ENCODE measurements at regions not wholly inside any gene's neighbourhood (a gene's known extent, or its start where the extent isn't known, plus 50 kb on each side); places are given as distances from the start of the nearest gene placed in this dataset.

GRCh38 chr5:174202996-174203395, 157.5 kb downstream of the NSG2 start:
- DNase-seq (ENCODE audit: low read depth, low spot score) (no peak), ATAC-seq (no peak)
- intact Hi-C loops (cut with micrococcal nuclease; ENCODE audit: unreplicated experiment), result no loop called here
- no peak overlapping the region for H3K27ac ChIP-seq (ENCODE audit: low read length)
- POLR2A ChIA-PET, result no interaction called here
- no peaks in the 10 kb centered on the region for H3K36me3 ChIP-seq (ENCODE audit: control insufficient read depth, insufficient read depth, low read length)
- no peak overlapping the region for H3K4me3 ChIP-seq (ENCODE audit: low read depth in 2 of 2, low read length in 2 of 2)
- H3K9me3 ChIP-seq (ENCODE audit: control insufficient read depth, insufficient read depth, low read depth, low read length), result no peaks in the 10 kb centered on the region
- CTCF ChIA-PET, result no interaction called here
- no peaks in the 10 kb centered on the region for H3K4me1 ChIP-seq (ENCODE audit: control insufficient read depth, insufficient read depth, low read length)
- H3K27me3 ChIP-seq (ENCODE audit: control insufficient read depth, insufficient read depth, low read length), result peaks cover 9% of the 10 kb centered on the region
- in situ Hi-C loops (cut with HindIII; ENCODE audit: low pct_unique_long_range_greater_than_20kb, low sequenced_read_pairs), result no loop called here
- no peak for TF ChIP-seq SIN3A (IDR thresholded peaks at IDR 0.05; ENCODE audit: borderline replicate concordance, insufficient read depth, low read depth, low read length)
- TF ChIP-seq, protein P1, sequence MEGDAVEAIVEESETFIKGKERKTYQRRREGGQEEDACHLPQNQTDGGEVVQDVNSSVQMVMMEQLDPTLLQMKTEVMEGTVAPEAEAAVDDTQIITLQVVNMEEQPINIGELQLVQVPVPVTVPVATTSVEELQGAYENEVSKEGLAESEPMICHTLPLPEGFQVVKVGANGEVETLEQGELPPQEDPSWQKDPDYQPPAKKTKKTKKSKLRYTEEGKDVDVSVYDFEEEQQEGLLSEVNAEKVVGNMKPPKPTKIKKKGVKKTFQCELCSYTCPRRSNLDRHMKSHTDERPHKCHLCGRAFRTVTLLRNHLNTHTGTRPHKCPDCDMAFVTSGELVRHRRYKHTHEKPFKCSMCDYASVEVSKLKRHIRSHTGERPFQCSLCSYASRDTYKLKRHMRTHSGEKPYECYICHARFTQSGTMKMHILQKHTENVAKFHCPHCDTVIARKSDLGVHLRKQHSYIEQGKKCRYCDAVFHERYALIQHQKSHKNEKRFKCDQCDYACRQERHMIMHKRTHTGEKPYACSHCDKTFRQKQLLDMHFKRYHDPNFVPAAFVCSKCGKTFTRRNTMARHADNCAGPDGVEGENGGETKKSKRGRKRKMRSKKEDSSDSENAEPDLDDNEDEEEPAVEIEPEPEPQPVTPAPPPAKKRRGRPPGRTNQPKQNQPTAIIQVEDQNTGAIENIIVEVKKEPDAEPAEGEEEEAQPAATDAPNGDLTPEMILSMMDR (IDR thresholded peaks at IDR 0.05), result no peak
- TF ChIP-seq, protein P2, sequence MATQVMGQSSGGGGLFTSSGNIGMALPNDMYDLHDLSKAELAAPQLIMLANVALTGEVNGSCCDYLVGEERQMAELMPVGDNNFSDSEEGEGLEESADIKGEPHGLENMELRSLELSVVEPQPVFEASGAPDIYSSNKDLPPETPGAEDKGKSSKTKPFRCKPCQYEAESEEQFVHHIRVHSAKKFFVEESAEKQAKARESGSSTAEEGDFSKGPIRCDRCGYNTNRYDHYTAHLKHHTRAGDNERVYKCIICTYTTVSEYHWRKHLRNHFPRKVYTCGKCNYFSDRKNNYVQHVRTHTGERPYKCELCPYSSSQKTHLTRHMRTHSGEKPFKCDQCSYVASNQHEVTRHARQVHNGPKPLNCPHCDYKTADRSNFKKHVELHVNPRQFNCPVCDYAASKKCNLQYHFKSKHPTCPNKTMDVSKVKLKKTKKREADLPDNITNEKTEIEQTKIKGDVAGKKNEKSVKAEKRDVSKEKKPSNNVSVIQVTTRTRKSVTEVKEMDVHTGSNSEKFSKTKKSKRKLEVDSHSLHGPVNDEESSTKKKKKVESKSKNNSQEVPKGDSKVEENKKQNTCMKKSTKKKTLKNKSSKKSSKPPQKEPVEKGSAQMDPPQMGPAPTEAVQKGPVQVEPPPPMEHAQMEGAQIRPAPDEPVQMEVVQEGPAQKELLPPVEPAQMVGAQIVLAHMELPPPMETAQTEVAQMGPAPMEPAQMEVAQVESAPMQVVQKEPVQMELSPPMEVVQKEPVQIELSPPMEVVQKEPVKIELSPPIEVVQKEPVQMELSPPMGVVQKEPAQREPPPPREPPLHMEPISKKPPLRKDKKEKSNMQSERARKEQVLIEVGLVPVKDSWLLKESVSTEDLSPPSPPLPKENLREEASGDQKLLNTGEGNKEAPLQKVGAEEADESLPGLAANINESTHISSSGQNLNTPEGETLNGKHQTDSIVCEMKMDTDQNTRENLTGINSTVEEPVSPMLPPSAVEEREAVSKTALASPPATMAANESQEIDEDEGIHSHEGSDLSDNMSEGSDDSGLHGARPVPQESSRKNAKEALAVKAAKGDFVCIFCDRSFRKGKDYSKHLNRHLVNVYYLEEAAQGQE (IDR thresholded peaks at IDR 0.05; ENCODE audit: insufficient read depth in 1 of 2, low read depth in 2 of 2, low read length in 1 of 2), result no peak
- no peak for TF ChIP-seq TCF7L2 (IDR thresholded peaks at IDR 0.05; ENCODE audit: low read depth, low read length)
- no peak for TF ChIP-seq POLR2AphosphoS5 (IDR thresholded peaks at IDR 0.05; ENCODE audit: low read depth, low read length)
- BruUV-seq (replicated peaks), result no TSS peak

- no peaks in the 10 kb centered on the region for H3K4me1 ChIP-seq (ENCODE audit: control insufficient read depth, insufficient read depth, low read length)
- ATAC-seq (no peak), DNase-seq (ENCODE audit: low read depth, low spot score) (no peak)
- in situ Hi-C loops (cut with HindIII; ENCODE audit: low pct_unique_long_range_greater_than_20kb, low sequenced_read_pairs) (no loop called here), intact Hi-C loops (cut with micrococcal nuclease; ENCODE audit: unreplicated experiment) (no loop called here)
- POLR2A ChIA-PET, result no interaction called here
- H3K4me3 ChIP-seq (ENCODE audit: low read depth in 2 of 2, low read length in 2 of 2), result no peak overlapping the region
- peaks cover 17% of the 10 kb centered on the region for H3K27me3 ChIP-seq (ENCODE audit: control insufficient read depth, insufficient read depth, low read length)
- CTCF ChIA-PET, result no interaction called here
- BruUV-seq (replicated peaks), result no TSS peak
- H3K9me3 ChIP-seq (ENCODE audit: control insufficient read depth, insufficient read depth, low read depth, low read length), result no peaks in the 10 kb centered on the region
- H3K36me3 ChIP-seq (ENCODE audit: control insufficient read depth, insufficient read depth, low read length), result no peaks in the 10 kb centered on the region
- TF ChIP-seq, protein P1 (IDR thresholded peaks at IDR 0.05), result no peak
- TF ChIP-seq, protein P2 (IDR thresholded peaks at IDR 0.05; ENCODE audit: insufficient read depth in 1 of 2, low read depth in 2 of 2, low read length in 1 of 2), result no peak
- TF ChIP-seq SIN3A (IDR thresholded peaks at IDR 0.05; ENCODE audit: borderline replicate concordance, insufficient read depth, low read depth, low read length), result no peak
- no peak overlapping the region for H3K27ac ChIP-seq (ENCODE audit: low read length)
Measured at GRCh38 chr5:174204535-174205313, 159.2 kb downstream of the NSG2 start.

Measured in Panc1 (cell line).